Esophagus squamous epithelium (tissue), 4 donors: ENCODE measurements at regions not wholly inside any gene's neighbourhood (a gene's known extent, or its start where the extent isn't known, plus 50 kb on each side); places are given as distances from the start of the nearest gene placed in this dataset.

Source experiments
- CTCF ChIP-seq, 6 experiments: fragments of 450-650 bp in 4 of 6; fragments of 200-600 bp in 2 of 6; sonication (generic) in 2 of 6; IDR thresholded peaks; one replicate each; pipeline ENCODE4 v1.5.1; 2016 to 2019; ENCODE audit warnings: antibody characterized with exemption in 6 of 6, mild to moderate bottlenecking in 4 of 6, moderate library complexity in 4 of 6
- POLR2A ChIP-seq, 4 donors: fragments of 450-650 bp; IDR thresholded peaks; one replicate each; pipeline ENCODE4 v1.6.1; 2017; ENCODE audit warnings: antibody characterized with exemption in 4 of 4, mild to moderate bottlenecking in 4 of 4, moderate library complexity in 3 of 4

- TF ChIP-seq CTCF (IDR thresholded peaks at IDR 0.05) (no peak), POLR2A (IDR thresholded peaks at IDR 0.05) (no peak)
These were observed 254.7 kb upstream of the FIGN start for GRCh38 chr2:163990541-163990940.
